B cell (primary cell): ENCODE measurements at regions not wholly inside any gene's neighbourhood (a gene's known extent, or its start where the extent isn't known, plus 50 kb on each side); places are given as distances from the start of the nearest gene placed in this dataset.

ENCODE experiments used
- ATAC-seq: fragments of 200-7000 bp; cut with Tn5 transposase; one replicate; pipeline ENCODE4 v1.10.0; 2021; ENCODE audit warnings: low read depth, mild to moderate bottlenecking, moderate number of reproducible peaks, moderate library complexity
- CTCF ChIA-PET: fragments of 350-600 bp; sonication (Branson Sonifier 250); formaldehyde crosslinking; loops from one replicate; lab custom pipeline; 2021; ENCODE audit warnings: antibody characterized with exemption, inconsistent platforms; lab: Charles Lee
- POLR2A ChIA-PET: fragments of 350-600 bp; sonication (Branson Sonifier 250); formaldehyde crosslinking; loops from one replicate; lab custom pipeline; 2021; ENCODE audit warnings: antibody characterized with exemption; lab: Charles Lee
- DNase-seq: peaks from one replicate; pipeline ENCODE4 v3.0.0; 2013
- H2AFZ ChIP-seq: 2 replicates; pipeline ENCODE4 v1.6.1; 2012; ENCODE audit warnings: mild to moderate bottlenecking, low read depth, low read length; ENCODE audit not compliant: insufficient read depth, poor library complexity, severe bottlenecking
- H3K27ac ChIP-seq, 2 donors: 1 replicate in 1 of 2; 2 replicates in 1 of 2; pipeline ENCODE4 v1.5.1; 2012 to 2013; ENCODE audit warnings: low read length in 2 of 2, mild to moderate bottlenecking in 2 of 2, moderate library complexity in 1 of 2
- H3K27me3 ChIP-seq, 4 experiments: fragments of 200-600 bp in 1 of 4; sonication (generic) in 1 of 4; replicated peaks in 1 of 4; 1 replicate in 2 of 4; 2 replicates in 2 of 4; pipeline versions ENCODE4 v1.6.1 to v1.7.0; 2013 to 2016; ENCODE audit warnings: low read length in 3 of 4, mild to moderate bottlenecking in 2 of 4, mixed read lengths in 1 of 4, moderate library complexity in 1 of 4; ENCODE audit not compliant: insufficient read depth in 4 of 4, control insufficient read depth in 3 of 4; ENCODE audit errors: control extremely low read depth in 1 of 4
- H3K36me3 ChIP-seq, 2 experiments: replicated peaks in 1 of 2; 1 replicate in 1 of 2; 2 replicates in 1 of 2; pipeline versions ENCODE4 v1.6.1 to v1.7.1; 2013; ENCODE audit warnings: low read length in 1 of 2; ENCODE audit not compliant: insufficient read depth in 2 of 2, control insufficient read depth in 1 of 2; ENCODE audit errors: control extremely low read depth in 1 of 2, extremely low read depth in 1 of 2
- H3K4me1 ChIP-seq, 2 donors: fragments of 200-600 bp in 1 of 2; sonication (generic) in 1 of 2; 1 replicate in 1 of 2; 2 replicates in 1 of 2; pipeline versions ENCODE4 v1.5.1 to v1.6.1; 2013 to 2017; ENCODE audit warnings: low read length in 2 of 2; ENCODE audit not compliant: control insufficient read depth in 2 of 2, insufficient read depth in 2 of 2
- H3K4me2 ChIP-seq: replicated peaks from 2 replicates; pipeline ENCODE3; 2012; ENCODE audit warnings: mild to moderate bottlenecking, low read depth, low read length; ENCODE audit not compliant: poor library complexity, severe bottlenecking
- H3K4me3 ChIP-seq, 5 experiments: fragments of 200-600 bp in 1 of 5; sonication (generic) in 1 of 5; 1 replicate in 3 of 5; 2 replicates in 2 of 5; pipeline versions ENCODE4 v1.5.1 to v1.7.0; 2011 to 2016; ENCODE audit warnings: low read length in 4 of 5, mild to moderate bottlenecking in 4 of 5, low read depth in 2 of 5, control low read depth in 1 of 5, moderate library complexity in 1 of 5; ENCODE audit not compliant: insufficient read depth in 1 of 5; ENCODE audit errors: control extremely low read depth in 1 of 5, extremely low read depth in 1 of 5
- H3K79me2 ChIP-seq: fragments of 200-600 bp; sonication (generic); one replicate; pipeline ENCODE4 v1.6.0; 2016; ENCODE audit warnings: low read length; ENCODE audit not compliant: control insufficient read depth, insufficient read depth
- H3K9ac ChIP-seq: fragments of 200-600 bp; sonication (generic); 2 replicates; pipeline ENCODE4 v1.6.1; 2017; ENCODE audit warnings: mild to moderate bottlenecking, low read length, moderate library complexity
- H3K9me3 ChIP-seq, 3 donors: one replicate each; pipeline versions ENCODE4 v1.6.1 to v1.7.1; 2013; ENCODE audit warnings: low read length in 2 of 3; ENCODE audit not compliant: control insufficient read depth in 2 of 3, insufficient read depth in 1 of 3; ENCODE audit errors: control extremely low read depth in 1 of 3
- H4K20me1 ChIP-seq: 2 replicates; pipeline ENCODE4 v1.6.0; 2012; ENCODE audit warnings: mild to moderate bottlenecking, low read length; ENCODE audit not compliant: insufficient read depth, control insufficient read depth, poor library complexity, severe bottlenecking
- H3K27ac Mint-ChIP-seq: one replicate; pipeline ENCODE4 v1.8.0; 2021; ENCODE audit warnings: mixed read lengths
- H3K27me3 Mint-ChIP-seq: one replicate; pipeline ENCODE4 v1.8.0; 2021; ENCODE audit warnings: mixed read lengths
- H3K4me1 Mint-ChIP-seq: one replicate; pipeline ENCODE4 v1.8.0; 2021; ENCODE audit warnings: mixed read lengths
- H3K4me3 Mint-ChIP-seq: one replicate; pipeline ENCODE4 v1.8.0; 2021; ENCODE audit warnings: mixed read lengths
- H3K9me3 Mint-ChIP-seq: one replicate; pipeline ENCODE4 v1.8.0; 2022; ENCODE audit warnings: mixed read lengths; ENCODE audit not compliant: insufficient read depth
- CTCF ChIP-seq: fragments of 200-600 bp; IDR thresholded peaks from one replicate; pipeline ENCODE4 v1.8.0; 2022; ENCODE audit warnings: antibody characterized with exemption, mild to moderate bottlenecking
- EZH2 ChIP-seq: IDR thresholded peaks from 2 replicates; pipeline ENCODE4 v1.6.1; 2012; ENCODE audit warnings: borderline replicate concordance, low read depth, mild to moderate bottlenecking, moderate library complexity, low read length; ENCODE audit not compliant: insufficient read depth, poor library complexity, severe bottlenecking
- WGBS: methylation state at CpG from one replicate; pipeline ENCODE4 v1.1.5; 2013; ENCODE audit warnings: missing lambda C conversion rate; ENCODE audit not compliant: insufficient coverage; 5-methylcytosine and 5-hydroxymethylcytosine counted together
- intact Hi-C: fragments of 100-400 bp; cut with micrococcal nuclease; formaldehyde crosslinking; loops from one replicate; pipeline ENCODE4 v1.10.0; 2022

GRCh38 chr5:157933005-157933404 lies 74.1 kb upstream of the CLINT1 start:
- 100% methylated on average over 1 of the region's 5 CpGs for WGBS
- no peaks in the 10 kb centered on the region for H3K4me1 ChIP-seq
- H3K36me3 ChIP-seq = no peaks in the 10 kb centered on the region
- no peak for TF ChIP-seq EZH2
- TF ChIP-seq CTCF = no peak
- ATAC-seq = no peak
- Mint-ChIP-seq H3K4me3 (no peak overlapping the region), H3K9me3 (peaks cover 12% of the 10 kb centered on the region), H3K27ac (no peak overlapping the region), H3K27me3 (no peaks in the 10 kb centered on the region), H3K4me1 (no peaks in the 10 kb centered on the region)
- H3K79me2 ChIP-seq = no peaks in the 10 kb centered on the region
- no peak for DNase-seq
- H3K4me3 ChIP-seq = no peak overlapping the region
- H3K9ac ChIP-seq = no peak overlapping the region
- intact Hi-C loops = no loop called here
- H3K4me2 ChIP-seq = no peak overlapping the region
- no peaks in the 10 kb centered on the region for H3K27me3 ChIP-seq
- H3K27ac ChIP-seq = no peak overlapping the region
- no peak overlapping the region for H2AFZ ChIP-seq
- CTCF ChIA-PET = interaction anchor here (0.6 to 2.1 kb wide), 3 partner anchors 16 to 53 kb away, joined by 3 to 11 read pairs (median 3); no protein-coding TSS in a partner anchor
- H4K20me1 ChIP-seq = no peaks in the 10 kb centered on the region
- peaks cover 0 to 11% (median 6%) of the 10 kb centered on the region in 3 donors for H3K9me3 ChIP-seq
- POLR2A ChIA-PET = no interaction called here

GRCh38 chr5:157930710-157931109 lies 71.8 kb upstream of the CLINT1 start:
- Mint-ChIP-seq H3K9me3 (peaks cover 12% of the 10 kb centered on the region), H3K27ac (no peak overlapping the region), H3K4me3 (no peak overlapping the region), H3K4me1 (no peaks in the 10 kb centered on the region), H3K27me3 (no peaks in the 10 kb centered on the region)
- Histone ChIP-seq H4K20me1 (no peaks in the 10 kb centered on the region), H3K36me3 (no peaks in the 10 kb centered on the region), H3K27me3 (no peaks in the 10 kb centered on the region), H3K4me1 (no peaks in the 10 kb centered on the region), H2AFZ (no peak overlapping the region), H3K9ac (no peak overlapping the region), H3K4me2 (no peak overlapping the region), H3K4me3 (no peak overlapping the region), H3K79me2 (no peaks in the 10 kb centered on the region), H3K27ac (no peak overlapping the region), H3K9me3 (peaks cover 0 to 8% (median 6%) of the 10 kb centered on the region in 3 donors)
- 52% methylated on average over 2 of the region's 7 CpGs for WGBS
- ATAC-seq (no peak), DNase-seq (no peak)
- CTCF ChIA-PET = interaction anchor here (1.7 kb wide), 1 partner anchor 18 kb away, joined by 6 read pairs; no protein-coding TSS in a partner anchor
- intact Hi-C loops = no loop called here
- POLR2A ChIA-PET = no interaction called here
- TF ChIP-seq EZH2 = no peak
- TF ChIP-seq CTCF = no peak
